BJ (cell line): ENCODE measurements at regions not wholly inside any gene's neighbourhood (a gene's known extent, or its start where the extent isn't known, plus 50 kb on each side); places are given as distances from the start of the nearest gene placed in this dataset.

ENCODE experiments used
- CTCF ChIA-PET: fragments of 350-600 bp; formaldehyde crosslinking; extraction: SDS; loops from one replicate; lab custom pipeline; 2021; ENCODE audit warnings: antibody characterized with exemption, inconsistent platforms; lab: Yijun Ruan, JAX
- POLR2A ChIA-PET: fragments of 300-600 bp; sonication (Branson Sonifier 250); formaldehyde crosslinking; extraction: SDS; loops from one replicate; lab custom pipeline; 2021; ENCODE audit warnings: antibody characterized with exemption; lab: Charles Lee
- DNase-seq: peaks from one replicate; pipeline ENCODE4 v3.0.0-alpha.2; 2011; ENCODE audit warnings: low read depth
- H3K27me3 ChIP-seq: 2 replicates; pipeline ENCODE4 v1.6.0; 2011; ENCODE audit warnings: low read length; ENCODE audit not compliant: control insufficient read depth, insufficient read depth
- H3K36me3 ChIP-seq: 2 replicates; pipeline ENCODE4 v1.5.1; 2011; ENCODE audit warnings: low read length; ENCODE audit not compliant: control insufficient read depth, insufficient read depth
- H3K4me3 ChIP-seq: 2 replicates; pipeline ENCODE4 v1.5.1; 2011; ENCODE audit warnings: low read depth, mild to moderate bottlenecking, control low read depth, low read length
- CTCF ChIP-seq: IDR thresholded peaks from 2 replicates; pipeline ENCODE4 v1.5.1; 2011; ENCODE audit warnings: low read depth, mild to moderate bottlenecking, control low read depth, inconsistent platforms, low read length, moderate library complexity; ENCODE audit not compliant: insufficient read depth

- H3K36me3 ChIP-seq: no peaks in the 10 kb centered on the region
- ChIA-PET CTCF (interaction anchor here (1.3 to 1.7 kb wide), 2 partner anchors 10 to 24 kb away, joined by 4 to 7 read pairs; no protein-coding TSS in a partner anchor), POLR2A (interaction anchor here (0.6 kb wide), 1 partner anchor 14 kb away, joined by 7 read pairs; no protein-coding TSS in a partner anchor)
- H3K27me3 ChIP-seq: 0 out of 2 replicates have a peak, but pooled peaks cover 3% of the 10 kb centered on the region
- peak; percentile 75 for DNase-seq
- H3K4me3 ChIP-seq: no peak overlapping the region
- no peak for TF ChIP-seq CTCF
These were observed 190.3 kb downstream of the TLE1 start for GRCh38 chr9:81499021-81499454.

GRCh38 chr9:81498576-81498975, 190.8 kb downstream of the TLE1 start:
- Histone ChIP-seq H3K4me3 (no peak overlapping the region), H3K36me3 (no peaks in the 10 kb centered on the region), H3K27me3 (0 out of 2 replicates have a peak, but pooled peaks cover 3% of the 10 kb centered on the region)
- TF ChIP-seq CTCF: no peak
- ChIA-PET CTCF (interaction anchor here (1.3 to 1.7 kb wide), 2 partner anchors 9 to 24 kb away, joined by 4 to 7 read pairs; no protein-coding TSS in a partner anchor), POLR2A (no interaction called here)
- no peak for DNase-seq

GRCh38 chr9:81497091-81497490, 192.3 kb downstream of the TLE1 start:
- TF ChIP-seq CTCF: no peak
- DNase-seq: no peak
- no peak overlapping the region for H3K4me3 ChIP-seq
- H3K36me3 ChIP-seq: no peaks in the 10 kb centered on the region
- ChIA-PET CTCF (no interaction called here), POLR2A (no interaction called here)
- H3K27me3 ChIP-seq: 0 out of 2 replicates have a peak, but pooled peaks cover 3% of the 10 kb centered on the region

- CTCF ChIA-PET: interaction anchor here (0.6 to 0.9 kb wide), 2 partner anchors 30 to 46 kb away, joined by 3 read pairs; no protein-coding TSS in a partner anchor
- DNase-seq: peak; percentile 86
- POLR2A ChIA-PET: no interaction called here
- no peaks in the 10 kb centered on the region for H3K36me3 ChIP-seq
- H3K4me3 ChIP-seq: no peak overlapping the region
- H3K27me3 ChIP-seq: 0 out of 2 replicates have a peak, but pooled peaks cover 3% of the 10 kb centered on the region
- no peak for TF ChIP-seq CTCF
These were observed 196.5 kb downstream of the TLE1 start for GRCh38 chr9:81492710-81493447.

GRCh38 chr9:81490605-81491331, 198.6 kb downstream of the TLE1 start:
- Histone ChIP-seq H3K27me3 (0 out of 2 replicates have a peak, but pooled peaks cover 3% of the 10 kb centered on the region), H3K4me3 (no peak overlapping the region), H3K36me3 (no peaks in the 10 kb centered on the region)
- TF ChIP-seq CTCF: no peak
- ChIA-PET POLR2A (no interaction called here), CTCF (interaction anchor here (0.8 to 1.2 kb wide), 3 partner anchors 13 to 28 kb away, joined by 3 to 4 read pairs (median 3); no protein-coding TSS in a partner anchor)
- DNase-seq: peak; percentile 36
